ENCODE measurements at regions not wholly inside any gene's neighbourhood (a gene's known extent, or its start where the extent isn't known, plus 50 kb on each side); places are given as distances from the start of the nearest gene placed in this dataset.
A peak's percentile ranks its signal among the peaks of the same experiment; 100 is the strongest.

DNA sequence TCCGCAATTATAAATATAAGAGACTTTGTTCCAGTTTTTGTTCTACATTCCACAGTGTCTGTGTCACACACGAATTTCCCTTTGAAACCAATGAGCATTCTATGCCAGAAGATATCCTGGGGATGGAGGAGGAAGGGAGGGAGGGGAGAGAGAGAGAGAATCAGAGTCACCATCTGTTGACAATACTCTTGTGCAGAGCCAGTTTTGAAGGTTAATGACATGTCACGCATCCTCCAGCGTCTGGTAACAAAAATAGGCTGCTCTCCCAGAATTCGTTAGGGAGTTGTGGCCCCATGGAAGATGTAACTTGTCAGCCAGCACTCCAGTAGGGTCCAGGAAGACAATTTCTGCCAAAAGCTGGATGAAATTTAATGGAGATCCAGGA lies 213.5 kb upstream of the KRR1 start (continued):
- TF ChIP-seq, protein P1, sequence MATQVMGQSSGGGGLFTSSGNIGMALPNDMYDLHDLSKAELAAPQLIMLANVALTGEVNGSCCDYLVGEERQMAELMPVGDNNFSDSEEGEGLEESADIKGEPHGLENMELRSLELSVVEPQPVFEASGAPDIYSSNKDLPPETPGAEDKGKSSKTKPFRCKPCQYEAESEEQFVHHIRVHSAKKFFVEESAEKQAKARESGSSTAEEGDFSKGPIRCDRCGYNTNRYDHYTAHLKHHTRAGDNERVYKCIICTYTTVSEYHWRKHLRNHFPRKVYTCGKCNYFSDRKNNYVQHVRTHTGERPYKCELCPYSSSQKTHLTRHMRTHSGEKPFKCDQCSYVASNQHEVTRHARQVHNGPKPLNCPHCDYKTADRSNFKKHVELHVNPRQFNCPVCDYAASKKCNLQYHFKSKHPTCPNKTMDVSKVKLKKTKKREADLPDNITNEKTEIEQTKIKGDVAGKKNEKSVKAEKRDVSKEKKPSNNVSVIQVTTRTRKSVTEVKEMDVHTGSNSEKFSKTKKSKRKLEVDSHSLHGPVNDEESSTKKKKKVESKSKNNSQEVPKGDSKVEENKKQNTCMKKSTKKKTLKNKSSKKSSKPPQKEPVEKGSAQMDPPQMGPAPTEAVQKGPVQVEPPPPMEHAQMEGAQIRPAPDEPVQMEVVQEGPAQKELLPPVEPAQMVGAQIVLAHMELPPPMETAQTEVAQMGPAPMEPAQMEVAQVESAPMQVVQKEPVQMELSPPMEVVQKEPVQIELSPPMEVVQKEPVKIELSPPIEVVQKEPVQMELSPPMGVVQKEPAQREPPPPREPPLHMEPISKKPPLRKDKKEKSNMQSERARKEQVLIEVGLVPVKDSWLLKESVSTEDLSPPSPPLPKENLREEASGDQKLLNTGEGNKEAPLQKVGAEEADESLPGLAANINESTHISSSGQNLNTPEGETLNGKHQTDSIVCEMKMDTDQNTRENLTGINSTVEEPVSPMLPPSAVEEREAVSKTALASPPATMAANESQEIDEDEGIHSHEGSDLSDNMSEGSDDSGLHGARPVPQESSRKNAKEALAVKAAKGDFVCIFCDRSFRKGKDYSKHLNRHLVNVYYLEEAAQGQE (IDR thresholded peaks at IDR 0.05): no peak
- TF ChIP-seq JUND (IDR thresholded peaks at IDR 0.05): no peak
- TF ChIP-seq TAF1 (conservative IDR thresholded peaks at IDR 0.05): no peak
- no peak for TF ChIP-seq FOXA2 (IDR thresholded peaks at IDR 0.05)

DNA sequence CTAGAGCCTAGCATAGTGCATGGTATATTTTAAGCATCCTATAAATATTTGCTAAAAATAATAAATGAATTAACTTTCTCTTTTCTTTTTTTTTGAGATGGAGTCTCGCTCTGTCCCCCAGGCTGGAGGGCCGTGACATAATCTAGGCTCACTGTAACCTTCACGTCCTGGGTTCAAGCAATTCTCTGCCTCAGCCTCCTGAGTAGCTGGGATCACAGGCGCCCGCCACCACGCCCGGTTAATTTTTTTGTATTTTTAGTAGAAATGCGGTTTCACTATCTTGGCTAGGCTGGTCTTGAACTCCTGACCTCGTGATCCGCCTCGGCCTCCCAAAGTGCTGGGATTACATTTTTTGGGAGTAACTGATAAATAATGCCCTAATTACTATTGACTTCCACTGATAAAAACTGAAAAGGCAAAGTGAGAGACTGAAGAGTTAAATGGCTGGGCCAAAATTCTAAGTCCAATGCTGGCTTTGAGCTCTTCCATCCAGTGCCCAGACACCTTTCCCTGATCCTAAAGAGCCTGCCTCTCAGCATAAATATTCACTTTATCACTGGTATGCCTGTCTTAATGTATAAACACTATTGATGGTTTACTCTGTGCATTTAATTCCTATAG lies 213.0 kb upstream of the KRR1 start:
- DNase-seq (ENCODE audit: low spot score): no peak
- WGBS: 89% methylated on average over 11 of the region's 11 CpGs
- no peak for TF ChIP-seq RXRA (IDR thresholded peaks at IDR 0.05)
- TF ChIP-seq, protein P1 (IDR thresholded peaks at IDR 0.05): no peak

DNA sequence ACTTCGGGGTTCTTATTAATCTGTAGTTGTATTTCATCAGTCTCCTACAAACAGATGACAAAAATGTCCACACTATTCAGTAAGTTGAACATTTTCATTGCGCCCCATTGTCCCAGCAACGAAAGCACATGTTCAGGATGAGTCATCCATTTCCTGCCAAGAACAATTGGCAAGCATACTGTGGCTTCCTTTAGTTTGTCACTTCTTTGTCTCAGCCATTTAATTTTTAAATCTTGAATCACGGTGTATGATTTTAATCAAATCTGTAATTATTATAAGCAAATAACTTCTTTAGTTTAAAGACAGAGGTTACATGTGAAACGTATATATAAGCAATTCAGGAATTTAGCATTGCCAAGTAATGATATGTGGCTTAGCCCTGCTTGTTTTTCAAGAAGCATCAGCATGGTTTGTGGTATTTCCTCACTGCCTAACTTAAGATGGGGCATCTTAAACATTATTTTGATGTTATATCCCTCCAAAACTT lies 211.3 kb upstream of the KRR1 start:
- Histone ChIP-seq H3K27me3 (ENCODE audit: control insufficient read depth in 4 of 4, insufficient read depth in 4 of 4, low read length in 3 of 4) (no peaks in the 10 kb centered on the region), H3K9me3 (ENCODE audit: control insufficient read depth in 4 of 4, low read length in 3 of 4) (no peaks in the 10 kb centered on the region), H3K4me3 (ENCODE audit: low read depth in 1 of 3, low read length in 3 of 3) (no peak overlapping the region), H3K4me1 (ENCODE audit: control insufficient read depth in 4 of 4, insufficient read depth in 4 of 4, low read length in 3 of 4) (peaks cover 0 to 3% (median 0%) of the 10 kb centered on the region in 4 donors), H3K36me3 (ENCODE audit: control insufficient read depth in 4 of 4, insufficient read depth in 3 of 4, low read depth in 1 of 4, low read length in 3 of 4) (no peaks in the 10 kb centered on the region), H3K9ac (ENCODE audit: low read depth in 1 of 2, low read length in 2 of 2) (no peak overlapping the region), H3K27ac (ENCODE audit: low read depth in 1 of 2, low read length in 2 of 2) (peak overlapping the region; percentile 34 to 51)
- WGBS: 37% methylated on average over 5 of the region's 5 CpGs
- TF ChIP-seq, protein P2, sequence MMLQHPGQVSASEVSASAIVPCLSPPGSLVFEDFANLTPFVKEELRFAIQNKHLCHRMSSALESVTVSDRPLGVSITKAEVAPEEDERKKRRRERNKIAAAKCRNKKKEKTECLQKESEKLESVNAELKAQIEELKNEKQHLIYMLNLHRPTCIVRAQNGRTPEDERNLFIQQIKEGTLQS (IDR thresholded peaks at IDR 0.05): peak; percentile 92
- TF ChIP-seq RAD21 (IDR thresholded peaks at IDR 0.05) (peak; percentile 29 to 38), HNF4A (conservative IDR thresholded peaks at IDR 0.05) (no peak), JUND (IDR thresholded peaks at IDR 0.05) (peak; percentile 100), YY1 (IDR thresholded peaks at IDR 0.05) (peak; percentile 68)
- TF ChIP-seq, protein P3, sequence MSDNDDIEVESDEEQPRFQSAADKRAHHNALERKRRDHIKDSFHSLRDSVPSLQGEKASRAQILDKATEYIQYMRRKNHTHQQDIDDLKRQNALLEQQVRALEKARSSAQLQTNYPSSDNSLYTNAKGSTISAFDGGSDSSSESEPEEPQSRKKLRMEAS (IDR thresholded peaks at IDR 0.05): peak; percentile 79
- DNase-seq (ENCODE audit: low spot score): no peak

More for the DNA sequence above, 213.0 kb upstream of the KRR1 start:
- H3K36me3 ChIP-seq (ENCODE audit: control insufficient read depth in 4 of 4, insufficient read depth in 3 of 4, low read depth in 1 of 4, low read length in 3 of 4): no peaks in the 10 kb centered on the region
- H3K9ac ChIP-seq (ENCODE audit: low read depth in 1 of 2, low read length in 2 of 2): no peak overlapping the region
- peak overlapping the region in 1 of 2 donors; percentile 33 for H3K27ac ChIP-seq (ENCODE audit: low read depth in 1 of 2, low read length in 2 of 2)
- peaks cover 0 to 3% (median 0%) of the 10 kb centered on the region in 4 donors for H3K4me1 ChIP-seq (ENCODE audit: control insufficient read depth in 4 of 4, insufficient read depth in 4 of 4, low read length in 3 of 4)
- H3K27me3 ChIP-seq (ENCODE audit: control insufficient read depth in 4 of 4, insufficient read depth in 4 of 4, low read length in 3 of 4): no peaks in the 10 kb centered on the region
- H3K9me3 ChIP-seq (ENCODE audit: control insufficient read depth in 4 of 4, low read length in 3 of 4): no peaks in the 10 kb centered on the region
- no peak overlapping the region for H3K4me3 ChIP-seq (ENCODE audit: low read depth in 1 of 3, low read length in 3 of 3)

Data from liver (tissue), 7 donors.